ENCODE measurements at regions not wholly inside any gene's neighbourhood (a gene's known extent, or its start where the extent isn't known, plus 50 kb on each side); places are given as distances from the start of the nearest gene placed in this dataset.
"Not testable (repeated sequence)": the region's sequence is repeated elsewhere in the genome, so short reads cannot be mapped to it uniquely, and the experiment has no call there.

DNA sequence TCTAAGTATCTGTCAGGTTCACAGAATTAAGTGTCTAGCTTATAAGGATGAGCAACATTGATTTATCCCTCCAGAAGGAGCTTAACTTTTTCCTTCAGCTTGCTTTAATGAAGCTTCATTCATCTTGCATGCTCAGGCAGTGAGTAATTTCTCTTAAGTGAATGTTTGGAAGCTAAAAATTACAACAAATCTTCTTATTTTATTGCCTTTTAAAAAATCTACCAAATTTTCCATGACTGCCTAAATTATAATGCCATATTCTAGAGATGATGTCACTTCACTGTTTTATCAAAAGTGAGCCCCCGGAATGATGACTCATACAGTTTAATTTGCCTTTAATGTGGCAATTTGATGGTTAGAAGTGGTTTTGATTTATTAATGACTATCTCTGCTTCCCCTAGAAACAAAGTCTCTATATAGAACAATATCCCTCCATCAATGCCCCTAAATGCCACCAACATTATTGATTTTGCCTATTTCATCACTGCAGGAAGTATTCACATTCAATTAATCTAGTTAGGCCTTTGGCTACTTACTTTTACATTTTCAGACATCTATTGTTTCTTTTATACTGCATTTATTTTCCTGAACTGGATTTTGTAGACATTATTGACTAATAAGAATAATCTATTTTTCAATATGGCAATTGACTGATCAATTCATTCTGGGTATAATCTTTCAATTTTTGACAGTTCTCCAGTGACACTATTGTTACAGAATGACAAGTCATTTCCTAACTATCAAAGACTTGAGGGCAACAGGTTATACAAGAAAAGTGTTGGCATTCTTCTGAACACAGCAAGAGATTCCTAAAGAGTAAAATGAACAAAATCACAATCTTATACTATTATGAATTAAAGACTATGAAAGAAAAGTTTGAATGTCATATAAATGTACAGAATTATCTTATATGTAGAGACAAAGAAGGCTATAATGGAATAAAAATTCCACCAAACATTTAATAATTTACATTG, 139.3 kb upstream of the ODAD2 start:
- no peak for DNase-seq (ENCODE audit: low read depth in 3 of 3, low spot score in 2 of 3)

DNA sequence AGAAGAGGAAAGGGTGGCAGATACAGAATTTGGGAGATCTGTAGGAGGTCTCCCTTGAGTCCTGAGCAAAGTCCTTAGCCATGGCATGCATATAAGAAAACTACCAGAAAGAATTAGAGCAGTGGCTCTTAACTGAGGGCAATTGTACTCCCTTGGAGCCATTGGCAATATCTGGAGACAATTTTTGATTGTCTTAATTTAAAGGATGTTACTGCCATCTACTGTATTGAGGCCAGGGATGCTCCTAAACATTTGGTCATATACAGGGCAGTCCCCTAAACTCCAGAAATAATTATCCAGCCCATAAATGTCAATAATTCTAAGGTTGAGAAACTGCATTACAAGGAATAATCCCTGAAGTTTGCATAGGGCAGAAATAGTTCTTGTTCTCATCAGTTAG, 136.4 kb upstream of the ODAD2 start:
- DNase-seq (ENCODE audit: low read depth in 3 of 3, low spot score in 2 of 3) = no peak

- no peak for DNase-seq (ENCODE audit: low read depth in 3 of 3, low spot score in 2 of 3)
These were observed 131.4 kb upstream of the ODAD2 start for GRCh38 chr10:28130267-28130666.

GRCh38 chr10:28127881-28128280, 129.0 kb upstream of the ODAD2 start:
- DNase-seq (ENCODE audit: low read depth in 3 of 3, low spot score in 2 of 3) = no peak

- no peak for DNase-seq (ENCODE audit: low read depth in 3 of 3, low spot score in 2 of 3)
These were observed 126.8 kb upstream of the ODAD2 start for GRCh38 chr10:28125701-28126100.

DNA sequence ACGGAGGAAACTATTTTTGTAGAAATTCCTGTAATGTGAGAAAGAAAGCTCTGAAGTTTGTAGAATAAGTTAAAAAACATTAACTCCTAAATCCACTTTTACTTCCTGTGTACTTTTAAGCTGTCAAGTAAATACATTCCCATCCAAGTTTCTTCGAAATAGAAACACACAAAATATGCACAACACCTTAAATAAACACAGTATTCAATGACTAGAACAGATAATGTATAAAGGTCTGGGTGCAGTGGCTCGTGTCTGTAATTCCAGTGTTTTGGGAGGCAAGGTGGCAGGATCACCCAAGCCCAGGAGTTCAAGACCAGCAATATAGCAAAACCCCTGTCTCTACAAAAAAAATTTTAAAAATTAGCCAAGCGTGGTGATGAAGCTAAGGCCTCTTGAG, 121.9 kb upstream of the ODAD2 start:
- DNase-seq (ENCODE audit: low read depth in 3 of 3, low spot score in 2 of 3) = no peak

DNA sequence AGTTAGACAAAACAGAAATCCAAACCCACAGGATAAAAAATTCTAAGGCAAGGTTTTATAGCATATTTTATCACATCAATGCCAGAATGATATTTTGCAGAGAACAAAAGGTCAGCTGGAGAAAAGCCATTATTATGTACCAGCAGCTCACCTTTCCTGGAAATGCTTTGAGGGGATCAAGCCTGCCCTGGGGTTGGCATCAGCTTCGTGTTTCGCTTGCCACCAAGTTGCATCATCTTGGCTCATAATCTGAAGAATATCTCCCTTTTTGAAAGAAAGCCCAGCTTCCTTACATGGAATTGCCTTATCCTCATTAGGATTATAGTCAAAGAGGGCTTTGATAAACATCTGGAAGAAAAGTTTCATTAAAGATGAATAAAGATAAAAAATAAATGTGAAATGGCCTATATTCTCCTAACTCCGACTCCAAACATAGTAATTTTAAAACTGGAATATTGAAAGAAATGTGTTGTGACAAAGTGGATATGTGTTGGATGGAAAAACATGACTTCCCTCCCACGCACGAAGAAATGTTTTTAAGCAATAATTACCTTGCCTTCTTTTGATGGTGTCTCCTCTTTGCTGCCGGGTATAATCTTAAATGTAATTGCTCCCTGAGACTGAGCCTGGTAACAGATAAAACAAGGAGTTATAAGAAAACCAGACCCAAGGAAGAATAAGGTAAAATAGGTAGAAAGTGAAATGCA, 121.3 kb upstream of the ODAD2 start:
- no peak for DNase-seq (ENCODE audit: low read depth in 3 of 3, low spot score in 2 of 3)

DNA sequence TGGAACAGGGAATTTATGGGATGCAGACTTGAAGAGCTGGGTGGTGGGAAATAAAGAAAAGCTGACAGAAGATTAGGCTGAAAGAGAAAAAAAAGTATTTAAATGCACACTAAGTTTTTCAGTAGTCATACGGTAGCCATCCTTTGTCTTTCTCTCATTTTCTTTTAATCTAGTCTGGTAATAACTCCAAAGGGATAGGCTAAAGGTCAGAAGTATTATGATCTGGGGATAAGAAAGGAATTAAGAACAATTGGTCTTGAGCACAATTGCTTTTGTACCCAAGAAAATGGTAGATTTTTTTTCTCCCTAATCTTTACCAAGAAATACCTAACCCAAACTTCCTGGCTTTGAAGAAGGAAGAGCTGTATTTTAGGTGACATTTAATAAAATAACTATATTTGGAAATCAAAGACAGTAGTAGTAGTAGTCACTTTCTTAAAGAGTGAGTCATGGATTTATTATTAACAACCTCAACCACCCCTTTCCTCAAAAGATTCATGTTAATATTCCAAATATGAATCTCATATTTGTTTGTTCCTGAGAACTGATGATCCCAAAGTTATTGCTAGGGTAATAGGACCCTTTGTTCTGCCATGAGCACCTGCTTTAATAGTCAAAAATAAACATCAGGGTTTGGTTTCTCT, 120.2 kb upstream of the ODAD2 start:
- no peak for DNase-seq (ENCODE audit: low read depth in 3 of 3, low spot score in 2 of 3)

GRCh38 chr10:28113202-28113601, 114.3 kb upstream of the ODAD2 start:
- DNase-seq (ENCODE audit: low read depth in 3 of 3, low spot score in 2 of 3) = no peak

DNA sequence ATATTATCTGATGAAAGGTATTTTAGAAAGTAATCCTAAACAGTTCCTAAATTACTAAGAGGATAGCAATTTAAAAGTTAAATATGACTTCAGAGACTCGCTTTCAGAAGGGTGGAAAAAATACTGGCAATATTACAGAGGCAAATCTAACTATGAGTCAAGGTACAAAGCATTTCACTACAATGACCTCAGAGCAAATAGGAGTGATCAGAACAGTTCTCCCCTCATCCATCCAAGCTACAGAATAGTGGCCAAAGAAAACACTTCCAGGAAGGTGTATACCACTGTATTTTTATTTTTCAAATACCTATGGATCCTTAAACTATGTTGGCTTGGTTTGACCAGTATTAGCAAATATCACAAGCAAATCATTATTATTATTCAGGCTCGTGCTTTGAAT, 112.8 kb upstream of the ODAD2 start:
- DNase-seq (ENCODE audit: low read depth in 3 of 3, low spot score in 2 of 3) = no peak

DNA sequence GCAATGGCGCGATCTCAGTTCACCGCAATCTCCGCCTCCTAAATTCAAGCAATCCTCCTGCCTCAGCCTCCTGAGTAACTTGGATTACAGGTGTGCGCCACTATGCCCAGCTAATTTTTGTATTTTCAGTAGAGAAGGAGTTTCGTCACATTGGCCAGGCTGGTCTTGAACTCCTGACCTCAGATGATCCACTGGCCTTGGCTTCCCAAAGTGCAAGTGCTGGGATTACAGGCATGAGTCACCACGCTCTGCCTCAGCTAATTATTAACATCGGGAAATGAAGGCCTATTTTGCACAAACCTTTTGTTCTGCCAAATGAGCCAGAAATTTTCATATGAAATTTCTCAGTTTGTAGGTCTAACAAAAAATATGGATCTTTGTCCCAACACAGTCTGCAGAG, 106.7 kb upstream of the ODAD2 start:
- DNase-seq (ENCODE audit: low read depth in 3 of 3, low spot score in 2 of 3) = no peak

GRCh38 chr10:28097633-28098032, 98.8 kb upstream of the ODAD2 start:
- no peak for DNase-seq (ENCODE audit: low read depth in 3 of 3, low spot score in 2 of 3)

- no peak for DNase-seq (ENCODE audit: low read depth in 3 of 3, low spot score in 2 of 3)
These were observed 97.0 kb upstream of the ODAD2 start for GRCh38 chr10:28095791-28096378.

DNA sequence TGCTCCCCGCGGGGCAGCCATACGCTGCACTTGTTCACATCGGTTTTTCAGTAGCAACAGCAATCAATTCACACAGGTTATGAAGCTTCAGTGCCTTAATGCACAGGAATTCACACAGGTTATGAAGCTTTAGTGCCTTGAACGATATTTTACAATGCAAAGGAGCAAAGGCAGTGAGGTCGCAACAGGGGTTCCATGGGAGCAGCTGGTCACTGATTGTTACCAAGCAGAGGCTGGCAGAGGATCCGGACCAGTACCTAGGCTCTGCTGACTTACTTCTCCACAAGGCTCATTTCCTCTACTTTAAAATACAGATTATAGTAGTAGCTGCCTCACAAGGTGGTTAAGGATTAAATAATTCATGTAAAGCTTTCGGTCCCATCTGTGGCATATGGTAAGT, 95.2 kb upstream of the ODAD2 start:
- DNase-seq (ENCODE audit: low read depth in 3 of 3, low spot score in 2 of 3) = no peak

- DNase-seq (ENCODE audit: low read depth in 3 of 3, low spot score in 2 of 3) = no peak
These were observed 93.0 kb upstream of the ODAD2 start for GRCh38 chr10:28091913-28092312.

- DNase-seq (ENCODE audit: low read depth in 3 of 3, low spot score in 2 of 3) = no peak
These were observed 91.6 kb upstream of the ODAD2 start for GRCh38 chr10:28090506-28090905.

DNA sequence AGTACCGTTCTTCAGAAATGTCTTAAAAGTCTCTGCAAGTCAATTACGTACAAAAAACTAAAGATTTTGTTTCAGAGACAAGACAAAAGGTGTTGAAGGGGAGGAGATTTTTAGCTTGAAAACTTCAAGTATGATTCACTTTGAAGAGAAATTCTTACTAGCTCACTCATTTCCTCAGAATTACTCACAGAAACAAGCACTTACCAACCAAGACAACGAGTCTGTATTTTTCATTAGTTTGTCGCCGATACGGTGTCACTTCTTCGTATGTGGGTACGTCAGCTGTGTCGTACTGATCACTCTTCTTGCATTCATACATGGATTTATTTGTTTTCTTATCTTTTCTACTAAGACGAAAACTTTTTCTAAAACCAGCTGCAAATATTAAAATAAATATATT, 90.6 kb upstream of the ODAD2 start:
- no peak for DNase-seq (ENCODE audit: low read depth in 3 of 3, low spot score in 2 of 3)

- no peak for DNase-seq (ENCODE audit: low read depth in 3 of 3, low spot score in 2 of 3)
These were observed 88.9 kb upstream of the ODAD2 start for GRCh38 chr10:28087661-28088351.

DNA sequence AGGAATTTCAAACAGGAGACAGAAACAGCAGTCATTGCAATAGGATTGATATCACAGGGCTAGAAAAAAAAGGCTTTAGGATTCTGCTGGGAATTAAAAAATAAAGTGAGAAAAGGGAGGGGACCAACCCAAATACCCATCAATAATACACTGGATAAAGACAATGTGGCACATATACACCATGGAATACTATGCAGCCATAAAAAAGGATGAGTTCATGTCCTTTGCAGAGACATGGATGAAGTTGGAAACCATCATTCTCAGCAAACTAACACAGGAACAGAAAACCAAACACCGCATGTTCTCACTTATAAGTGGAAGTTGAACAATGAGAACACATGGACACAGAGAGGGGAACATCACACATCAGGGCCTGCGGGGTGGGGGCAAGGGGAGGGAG, 86.9 kb upstream of the ODAD2 start:
- DNase-seq (ENCODE audit: low read depth in 3 of 3, low spot score in 2 of 3) = not testable (repeated sequence)

GRCh38 chr10:28082885-28083284, 84.0 kb upstream of the ODAD2 start:
- DNase-seq (ENCODE audit: low read depth in 3 of 3, low spot score in 2 of 3) = no peak

GRCh38 chr10:28082316-28082715, 83.4 kb upstream of the ODAD2 start:
- DNase-seq (ENCODE audit: low read depth in 3 of 3, low spot score in 2 of 3) = no peak

Measured in right renal cortex interstitium (tissue), 3 donors.